Large intestine (tissue), 3 donors: ENCODE measurements at regions not wholly inside any gene's neighbourhood (a gene's known extent, or its start where the extent isn't known, plus 50 kb on each side); places are given as distances from the start of the nearest gene placed in this dataset.
A peak's percentile ranks its signal among the peaks of the same experiment; 100 is the strongest.

ENCODE experiments used
- DNase-seq, 2 donors: peaks; one replicate each; pipeline versions ENCODE4 v3.0.0 to v3.0.0-alpha.2; 2013
- H3K27ac ChIP-seq: one replicate; pipeline ENCODE4 v1.5.1; 2013; ENCODE audit warnings: low read length
- H3K27me3 ChIP-seq: 2 replicates; pipeline ENCODE4 v1.6.1; 2013; ENCODE audit warnings: low read length; ENCODE audit not compliant: control insufficient read depth, insufficient read depth
- H3K36me3 ChIP-seq: 2 replicates; pipeline ENCODE4 v1.6.1; 2013; ENCODE audit warnings: low read length; ENCODE audit not compliant: control insufficient read depth, insufficient read depth
- H3K4me1 ChIP-seq: one replicate; pipeline ENCODE4 v1.6.1; 2013; ENCODE audit warnings: low read length; ENCODE audit not compliant: control insufficient read depth, insufficient read depth
- H3K4me3 ChIP-seq: one replicate; pipeline ENCODE4 v1.5.1; 2013; ENCODE audit warnings: low read length
- H3K9me3 ChIP-seq: one replicate; pipeline ENCODE4 v1.6.1; 2013; ENCODE audit warnings: mild to moderate bottlenecking, low read depth, low read length, moderate library complexity; ENCODE audit not compliant: control insufficient read depth
- WGBS: methylation state at CpG from one replicate; pipeline ENCODE4 v1.1.5; 2013; ENCODE audit warnings: low lambda C conversion rate; ENCODE audit not compliant: insufficient coverage; 5-methylcytosine and 5-hydroxymethylcytosine counted together

DNA sequence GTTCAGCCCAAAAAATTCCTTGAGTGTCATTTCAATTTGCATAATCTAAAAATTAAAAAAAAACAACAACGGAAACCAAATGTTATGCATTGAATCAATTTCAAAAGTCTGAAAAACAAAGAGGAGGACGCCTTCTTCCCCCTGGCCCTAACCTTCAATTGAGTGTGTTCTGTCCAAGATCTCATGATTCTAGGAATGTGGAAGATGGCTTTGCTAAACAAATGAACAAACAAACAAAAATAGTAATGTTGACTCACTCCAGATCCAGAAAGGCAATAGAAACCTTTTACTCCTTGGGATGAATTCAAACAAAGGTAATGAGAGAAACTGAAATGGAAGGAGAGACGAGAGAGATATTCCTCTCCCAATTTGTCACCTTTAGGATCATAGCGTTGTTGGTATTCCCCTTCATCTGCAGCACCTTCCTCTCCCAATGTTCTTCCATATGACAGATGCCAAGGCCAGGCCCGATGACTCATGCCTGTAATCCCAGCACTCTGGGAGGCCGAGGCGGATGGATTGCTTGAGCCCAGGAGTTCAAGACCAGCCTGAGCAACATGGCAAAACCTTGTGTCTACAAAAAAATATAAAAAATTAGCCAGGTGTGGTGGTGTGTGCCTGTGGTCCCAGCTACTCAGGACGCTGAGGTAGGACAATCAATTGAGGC, 109.2 kb upstream of the ADGRF1 start:
- no peak overlapping the region for H3K27ac ChIP-seq
- H3K27me3 ChIP-seq = no peaks in the 10 kb centered on the region
- H3K4me3 ChIP-seq = no peak overlapping the region
- H3K4me1 ChIP-seq = peaks cover 6% of the 10 kb centered on the region
- 80% methylated on average over 1 of the region's 8 CpGs for WGBS
- no peaks in the 10 kb centered on the region for H3K36me3 ChIP-seq
- DNase-seq = no peak
- H3K9me3 ChIP-seq = no peaks in the 10 kb centered on the region

DNA sequence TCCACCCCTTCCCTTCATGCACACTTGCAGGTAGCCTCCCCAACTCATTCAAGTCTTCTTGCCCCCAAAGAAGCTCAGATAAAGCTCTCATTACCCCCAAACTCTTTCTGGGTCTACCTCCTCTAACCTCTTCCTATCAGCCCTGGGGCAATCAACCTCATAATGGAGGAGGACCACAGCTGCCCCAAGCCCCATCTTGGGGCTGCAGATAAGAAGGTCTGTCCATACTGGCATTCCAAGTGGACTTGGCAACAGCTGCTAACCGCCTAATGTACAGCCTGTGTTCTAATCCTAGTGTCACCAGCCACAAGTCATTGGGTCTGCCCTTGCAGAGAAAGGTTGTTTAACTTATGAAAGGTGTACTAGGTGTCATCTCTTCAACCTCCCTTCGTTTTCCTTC, 107.4 kb upstream of the ADGRF1 start:
- no peak for DNase-seq
- Histone ChIP-seq H3K27me3 (no peaks in the 10 kb centered on the region), H3K4me1 (peaks cover 6% of the 10 kb centered on the region), H3K4me3 (no peak overlapping the region), H3K9me3 (no peaks in the 10 kb centered on the region), H3K36me3 (no peaks in the 10 kb centered on the region), H3K27ac (no peak overlapping the region)
- WGBS = no CpG with 5 or more reads among the region's 2 CpGs

GRCh38 chr6:47149066-47149465, 106.9 kb upstream of the ADGRF1 start:
- H3K27me3 ChIP-seq = no peaks in the 10 kb centered on the region
- no peak overlapping the region for H3K4me3 ChIP-seq
- peak overlapping the region; percentile 32 for H3K27ac ChIP-seq
- WGBS = 57% methylated on average over 2 of the region's 2 CpGs
- peaks cover 6% of the 10 kb centered on the region for H3K4me1 ChIP-seq
- H3K36me3 ChIP-seq = no peaks in the 10 kb centered on the region
- H3K9me3 ChIP-seq = no peaks in the 10 kb centered on the region
- DNase-seq = peak; percentile 43 to 64

GRCh38 chr6:47147836-47148344, 105.8 kb upstream of the ADGRF1 start:
- no peaks in the 10 kb centered on the region for H3K27me3 ChIP-seq
- H3K27ac ChIP-seq = no peak overlapping the region
- H3K4me3 ChIP-seq = no peak overlapping the region
- 100% methylated on average over 3 of the region's 6 CpGs for WGBS
- peaks cover 6% of the 10 kb centered on the region for H3K4me1 ChIP-seq
- H3K9me3 ChIP-seq = no peaks in the 10 kb centered on the region
- H3K36me3 ChIP-seq = no peaks in the 10 kb centered on the region
- no peak for DNase-seq

DNA sequence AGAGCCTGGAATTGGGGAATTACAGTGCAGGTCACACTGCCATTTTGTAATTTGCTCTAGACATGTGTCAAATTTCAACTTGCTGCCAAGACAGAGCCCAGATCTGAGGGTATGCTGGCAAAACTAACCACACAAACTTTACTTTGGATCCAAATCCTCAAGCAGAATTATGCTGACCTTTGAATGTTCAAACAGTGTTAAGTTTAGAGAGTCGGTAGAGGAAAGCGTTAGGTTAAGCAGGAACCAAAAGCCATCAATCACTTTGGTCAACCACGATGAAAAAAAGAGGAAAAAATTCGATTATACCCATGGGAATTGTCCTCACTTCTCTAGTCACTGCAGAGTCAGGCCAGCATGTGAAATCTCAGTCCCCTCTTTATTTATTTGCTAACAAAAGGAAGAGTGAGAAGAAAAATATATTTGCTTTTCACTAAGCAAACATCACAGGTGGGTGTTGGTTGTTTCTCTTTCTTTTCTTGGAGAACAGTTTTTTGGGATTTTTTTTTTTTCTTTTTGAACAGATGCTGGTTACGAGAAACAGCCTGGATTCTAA, 105.1 kb upstream of the ADGRF1 start:
- Histone ChIP-seq H3K4me1 (peaks cover 6% of the 10 kb centered on the region), H3K27ac (no peak overlapping the region), H3K36me3 (no peaks in the 10 kb centered on the region), H3K9me3 (no peaks in the 10 kb centered on the region), H3K27me3 (no peaks in the 10 kb centered on the region), H3K4me3 (no peak overlapping the region)
- WGBS = 61% methylated on average over 2 of the region's 5 CpGs
- DNase-seq = no peak

GRCh38 chr6:47146431-47147174, 104.5 kb upstream of the ADGRF1 start:
- WGBS = no CpG with 5 or more reads among the region's 2 CpGs
- no peaks in the 10 kb centered on the region for H3K9me3 ChIP-seq
- peaks cover 6% of the 10 kb centered on the region for H3K4me1 ChIP-seq
- H3K4me3 ChIP-seq = no peak overlapping the region
- DNase-seq = no peak
- no peaks in the 10 kb centered on the region for H3K36me3 ChIP-seq
- H3K27me3 ChIP-seq = no peaks in the 10 kb centered on the region
- H3K27ac ChIP-seq = no peak overlapping the region

- H3K9me3 ChIP-seq = no peaks in the 10 kb centered on the region
- H3K4me1 ChIP-seq = peaks cover 6% of the 10 kb centered on the region
- DNase-seq = no peak
- no peak overlapping the region for H3K27ac ChIP-seq
- H3K4me3 ChIP-seq = no peak overlapping the region
- H3K27me3 ChIP-seq = no peaks in the 10 kb centered on the region
- H3K36me3 ChIP-seq = no peaks in the 10 kb centered on the region
Measured at GRCh38 chr6:47145212-47145611, 103.1 kb upstream of the ADGRF1 start.

GRCh38 chr6:47144306-47144705, 102.2 kb upstream of the ADGRF1 start:
- WGBS = 96% methylated on average over 3 of the region's 4 CpGs
- no peak for DNase-seq
- Histone ChIP-seq H3K27me3 (no peaks in the 10 kb centered on the region), H3K36me3 (no peaks in the 10 kb centered on the region), H3K27ac (no peak overlapping the region), H3K9me3 (no peaks in the 10 kb centered on the region), H3K4me1 (peaks cover under 1% of the 10 kb centered on the region), H3K4me3 (no peak overlapping the region)

DNA sequence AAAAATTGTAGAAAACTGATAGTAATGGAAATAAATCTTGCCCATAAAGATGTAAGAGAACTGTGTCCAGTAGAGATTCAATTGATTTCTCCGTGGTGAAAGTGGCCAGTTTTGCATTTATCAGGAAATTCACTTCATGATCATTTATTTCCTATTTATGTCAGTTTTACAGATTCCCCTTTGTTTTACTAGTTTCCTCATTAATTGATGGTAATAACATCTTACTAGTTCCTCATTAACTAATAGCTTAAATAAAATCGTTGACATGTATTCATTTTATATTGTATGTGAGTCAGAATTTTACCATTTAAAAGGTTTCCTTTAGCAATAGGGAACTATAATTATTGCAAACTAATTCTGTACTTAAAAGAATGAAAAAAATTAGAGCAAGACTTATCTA, 99.8 kb upstream of the ADGRF1 start:
- 100% methylated on average over 1 of the region's 2 CpGs for WGBS
- Histone ChIP-seq H3K27me3 (no peaks in the 10 kb centered on the region), H3K4me1 (peaks cover 4% of the 10 kb centered on the region), H3K4me3 (no peak overlapping the region), H3K27ac (no peak overlapping the region), H3K9me3 (no peaks in the 10 kb centered on the region), H3K36me3 (no peaks in the 10 kb centered on the region)
- no peak for DNase-seq

GRCh38 chr6:47141171-47141570, 99.0 kb upstream of the ADGRF1 start:
- no peak overlapping the region for H3K27ac ChIP-seq
- H3K4me3 ChIP-seq = no peak overlapping the region
- H3K36me3 ChIP-seq = no peaks in the 10 kb centered on the region
- H3K9me3 ChIP-seq = no peaks in the 10 kb centered on the region
- H3K27me3 ChIP-seq = no peaks in the 10 kb centered on the region
- WGBS = no CpG with 5 or more reads among the region's 3 CpGs
- peaks cover 8% of the 10 kb centered on the region for H3K4me1 ChIP-seq
- DNase-seq = no peak
